ENCODE measurements at regions not wholly inside any gene's neighbourhood (a gene's known extent, or its start where the extent isn't known, plus 50 kb on each side); places are given as distances from the start of the nearest gene placed in this dataset.
A peak's percentile ranks its signal among the peaks of the same experiment; 100 is the strongest.

DNA sequence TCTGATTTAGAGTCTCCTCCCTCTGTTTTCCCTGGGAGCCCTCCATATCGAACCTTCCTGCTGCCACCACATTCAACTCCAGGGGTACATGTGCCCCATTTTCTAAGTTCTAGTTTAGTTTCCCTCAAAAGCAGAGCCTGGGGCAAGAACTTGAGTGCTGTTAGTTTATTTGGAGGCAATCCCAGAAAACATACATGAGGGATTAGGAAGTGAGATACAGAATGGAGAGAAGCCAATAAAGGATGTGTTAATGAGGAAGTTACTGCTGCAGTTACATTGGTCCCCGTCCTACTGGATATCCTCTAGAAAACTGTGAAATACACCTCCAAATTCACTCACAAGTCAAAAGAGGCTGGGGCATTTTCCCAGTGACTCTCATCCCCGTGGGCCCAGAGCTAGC is 159.4 kb upstream of the SMARCA2 start (continued):
- TF ChIP-seq ZNF114 (CRISPR knock-in tag; IDR thresholded peaks at IDR 0.05) (no peak), POLR2AphosphoS5 (IDR thresholded peaks at IDR 0.05; ENCODE audit: low read depth) (no peak), ZNF331 (CRISPR knock-in tag; IDR thresholded peaks at IDR 0.05; ENCODE audit: low read depth) (no peak)
- TF ChIP-seq, protein P1, sequence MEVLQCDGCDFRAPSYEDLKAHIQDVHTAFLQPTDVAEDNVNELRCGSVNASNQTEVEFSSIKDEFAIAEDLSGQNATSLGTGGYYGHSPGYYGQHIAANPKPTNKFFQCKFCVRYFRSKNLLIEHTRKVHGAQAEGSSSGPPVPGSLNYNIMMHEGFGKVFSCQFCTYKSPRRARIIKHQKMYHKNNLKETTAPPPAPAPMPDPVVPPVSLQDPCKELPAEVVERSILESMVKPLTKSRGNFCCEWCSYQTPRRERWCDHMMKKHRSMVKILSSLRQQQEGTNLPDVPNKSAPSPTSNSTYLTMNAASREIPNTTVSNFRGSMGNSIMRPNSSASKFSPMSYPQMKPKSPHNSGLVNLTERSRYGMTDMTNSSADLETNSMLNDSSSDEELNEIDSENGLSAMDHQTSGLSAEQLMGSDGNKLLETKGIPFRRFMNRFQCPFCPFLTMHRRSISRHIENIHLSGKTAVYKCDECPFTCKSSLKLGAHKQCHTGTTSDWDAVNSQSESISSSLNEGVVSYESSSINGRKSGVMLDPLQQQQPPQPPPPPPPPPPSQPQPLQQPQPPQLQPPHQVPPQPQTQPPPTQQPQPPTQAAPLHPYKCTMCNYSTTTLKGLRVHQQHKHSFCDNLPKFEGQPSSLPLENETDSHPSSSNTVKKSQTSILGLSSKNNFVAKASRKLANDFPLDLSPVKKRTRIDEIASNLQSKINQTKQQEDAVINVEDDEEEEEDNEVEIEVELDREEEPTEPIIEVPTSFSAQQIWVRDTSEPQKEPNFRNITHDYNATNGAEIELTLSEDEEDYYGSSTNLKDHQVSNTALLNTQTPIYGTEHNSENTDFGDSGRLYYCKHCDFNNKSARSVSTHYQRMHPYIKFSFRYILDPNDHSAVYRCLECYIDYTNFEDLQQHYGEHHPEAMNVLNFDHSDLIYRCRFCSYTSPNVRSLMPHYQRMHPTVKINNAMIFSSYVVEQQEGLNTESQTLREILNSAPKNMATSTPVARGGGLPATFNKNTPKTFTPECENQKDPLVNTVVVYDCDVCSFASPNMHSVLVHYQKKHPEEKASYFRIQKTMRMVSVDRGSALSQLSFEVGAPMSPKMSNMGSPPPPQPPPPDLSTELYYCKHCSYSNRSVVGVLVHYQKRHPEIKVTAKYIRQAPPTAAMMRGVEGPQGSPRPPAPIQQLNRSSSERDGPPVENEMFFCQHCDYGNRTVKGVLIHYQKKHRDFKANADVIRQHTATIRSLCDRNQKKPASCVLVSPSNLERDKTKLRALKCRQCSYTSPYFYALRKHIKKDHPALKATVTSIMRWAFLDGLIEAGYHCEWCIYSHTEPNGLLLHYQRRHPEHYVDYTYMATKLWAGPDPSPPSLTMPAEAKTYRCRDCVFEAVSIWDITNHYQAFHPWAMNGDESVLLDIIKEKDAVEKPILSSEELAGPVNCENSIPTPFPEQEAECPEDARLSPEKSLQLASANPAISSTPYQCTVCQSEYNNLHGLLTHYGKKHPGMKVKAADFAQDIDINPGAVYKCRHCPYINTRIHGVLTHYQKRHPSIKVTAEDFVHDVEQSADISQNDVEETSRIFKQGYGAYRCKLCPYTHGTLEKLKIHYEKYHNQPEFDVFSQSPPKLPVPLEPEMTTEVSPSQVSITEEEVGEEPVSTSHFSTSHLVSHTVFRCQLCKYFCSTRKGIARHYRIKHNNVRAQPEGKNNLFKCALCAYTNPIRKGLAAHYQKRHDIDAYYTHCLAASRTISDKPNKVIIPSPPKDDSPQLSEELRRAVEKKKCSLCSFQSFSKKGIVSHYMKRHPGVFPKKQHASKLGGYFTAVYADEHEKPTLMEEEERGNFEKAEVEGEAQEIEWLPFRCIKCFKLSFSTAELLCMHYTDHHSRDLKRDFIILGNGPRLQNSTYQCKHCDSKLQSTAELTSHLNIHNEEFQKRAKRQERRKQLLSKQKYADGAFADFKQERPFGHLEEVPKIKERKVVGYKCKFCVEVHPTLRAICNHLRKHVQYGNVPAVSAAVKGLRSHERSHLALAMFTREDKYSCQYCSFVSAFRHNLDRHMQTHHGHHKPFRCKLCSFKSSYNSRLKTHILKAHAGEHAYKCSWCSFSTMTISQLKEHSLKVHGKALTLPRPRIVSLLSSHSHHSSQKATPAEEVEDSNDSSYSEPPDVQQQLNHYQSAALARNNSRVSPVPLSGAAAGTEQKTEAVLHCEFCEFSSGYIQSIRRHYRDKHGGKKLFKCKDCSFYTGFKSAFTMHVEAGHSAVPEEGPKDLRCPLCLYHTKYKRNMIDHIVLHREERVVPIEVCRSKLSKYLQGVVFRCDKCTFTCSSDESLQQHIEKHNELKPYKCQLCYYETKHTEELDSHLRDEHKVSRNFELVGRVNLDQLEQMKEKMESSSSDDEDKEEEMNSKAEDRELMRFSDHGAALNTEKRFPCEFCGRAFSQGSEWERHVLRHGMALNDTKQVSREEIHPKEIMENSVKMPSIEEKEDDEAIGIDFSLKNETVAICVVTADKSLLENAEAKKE (CRISPR knock-in tag; IDR thresholded peaks at IDR 0.05) = no peak

DNA sequence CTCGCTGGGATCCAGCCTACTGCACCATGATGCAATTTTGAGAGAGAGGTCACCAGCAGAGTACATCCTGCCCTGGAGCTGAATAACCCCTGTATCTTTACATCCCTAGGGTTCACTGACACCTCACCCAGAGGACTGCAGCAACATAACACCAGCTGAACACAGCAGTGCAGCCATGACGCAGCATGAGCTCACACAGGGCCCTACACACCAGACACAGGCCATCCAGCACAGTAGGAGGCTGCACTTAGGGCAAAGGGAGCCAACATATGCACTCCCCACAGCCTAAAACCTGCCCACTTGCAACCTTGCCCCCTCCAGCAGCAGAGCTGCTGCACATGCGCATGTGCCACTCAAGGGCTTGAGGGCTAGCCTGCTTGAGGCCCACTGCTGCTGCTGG is 157.3 kb upstream of the SMARCA2 start:
- no peaks in the 10 kb centered on the region for H3F3A ChIP-seq (replicated peaks; ENCODE audit: low read depth)
- Mint-ChIP-seq H3K4me1 (no peaks in the 10 kb centered on the region), H3K36me3 (ENCODE audit: low read depth) (no peaks in the 10 kb centered on the region), H3K27ac (no peak overlapping the region), H3K9me3 (peaks cover 7% of the 10 kb centered on the region), H3K4me3 (no peak overlapping the region), H3K27me3 (ENCODE audit: insufficient read depth, low read depth, poor library complexity) (no peaks in the 10 kb centered on the region)
- H3K36me3 ChIP-seq (ENCODE audit: insufficient read depth) = no peaks in the 10 kb centered on the region
- DNase-seq (ENCODE audit: low spot score) (no peak), ATAC-seq (no peak)
- no peaks in the 10 kb centered on the region for H4K20me1 ChIP-seq (replicated peaks; ENCODE audit: insufficient read depth)
- no peaks in the 10 kb centered on the region for H3K79me2 ChIP-seq (replicated peaks; ENCODE audit: insufficient read depth)
- H3K4me1 ChIP-seq (ENCODE audit: insufficient read depth) = no peaks in the 10 kb centered on the region
- H2AFZ ChIP-seq = peak overlapping the region; percentile 43; the same call in 1 of the 2 replicates
- no peak overlapping the region for H3K27ac ChIP-seq (ENCODE audit: low read depth)
- no peak overlapping the region for H3K4me2 ChIP-seq
- no peak overlapping the region for H3K4me3 ChIP-seq
- peaks cover 14% of the 10 kb centered on the region; the same call in 1 of the 2 replicates for H3K9me2 ChIP-seq (ENCODE audit: insufficient read depth)
- no peaks in the 10 kb centered on the region for H3K27me3 ChIP-seq (ENCODE audit: insufficient read depth)
- TF ChIP-seq ZNF331 (CRISPR knock-in tag; IDR thresholded peaks at IDR 0.05; ENCODE audit: low read depth) (no peak), EZH2phosphoT487 (IDR thresholded peaks at IDR 0.05; ENCODE audit: unreplicated experiment) (no peak), CREB1 (CRISPR knock-in tag; IDR thresholded peaks at IDR 0.05; ENCODE audit: low read depth) (no peak), EZH2 (IDR thresholded peaks at IDR 0.05; ENCODE audit: low read depth, unreplicated experiment) (no peak), STAT1 (IDR thresholded peaks at IDR 0.05; ENCODE audit: unreplicated experiment) (no peak), JUNB (IDR thresholded peaks at IDR 0.05; ENCODE audit: unreplicated experiment) (no peak), ZNF114 (CRISPR knock-in tag; IDR thresholded peaks at IDR 0.05) (no peak), POLR2AphosphoS5 (IDR thresholded peaks at IDR 0.05; ENCODE audit: low read depth) (no peak)
- TF ChIP-seq, protein P2, sequence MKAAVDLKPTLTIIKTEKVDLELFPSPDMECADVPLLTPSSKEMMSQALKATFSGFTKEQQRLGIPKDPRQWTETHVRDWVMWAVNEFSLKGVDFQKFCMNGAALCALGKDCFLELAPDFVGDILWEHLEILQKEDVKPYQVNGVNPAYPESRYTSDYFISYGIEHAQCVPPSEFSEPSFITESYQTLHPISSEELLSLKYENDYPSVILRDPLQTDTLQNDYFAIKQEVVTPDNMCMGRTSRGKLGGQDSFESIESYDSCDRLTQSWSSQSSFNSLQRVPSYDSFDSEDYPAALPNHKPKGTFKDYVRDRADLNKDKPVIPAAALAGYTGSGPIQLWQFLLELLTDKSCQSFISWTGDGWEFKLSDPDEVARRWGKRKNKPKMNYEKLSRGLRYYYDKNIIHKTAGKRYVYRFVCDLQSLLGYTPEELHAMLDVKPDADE (IDR thresholded peaks at IDR 0.05) = no peak
- TF ChIP-seq, protein P3, sequence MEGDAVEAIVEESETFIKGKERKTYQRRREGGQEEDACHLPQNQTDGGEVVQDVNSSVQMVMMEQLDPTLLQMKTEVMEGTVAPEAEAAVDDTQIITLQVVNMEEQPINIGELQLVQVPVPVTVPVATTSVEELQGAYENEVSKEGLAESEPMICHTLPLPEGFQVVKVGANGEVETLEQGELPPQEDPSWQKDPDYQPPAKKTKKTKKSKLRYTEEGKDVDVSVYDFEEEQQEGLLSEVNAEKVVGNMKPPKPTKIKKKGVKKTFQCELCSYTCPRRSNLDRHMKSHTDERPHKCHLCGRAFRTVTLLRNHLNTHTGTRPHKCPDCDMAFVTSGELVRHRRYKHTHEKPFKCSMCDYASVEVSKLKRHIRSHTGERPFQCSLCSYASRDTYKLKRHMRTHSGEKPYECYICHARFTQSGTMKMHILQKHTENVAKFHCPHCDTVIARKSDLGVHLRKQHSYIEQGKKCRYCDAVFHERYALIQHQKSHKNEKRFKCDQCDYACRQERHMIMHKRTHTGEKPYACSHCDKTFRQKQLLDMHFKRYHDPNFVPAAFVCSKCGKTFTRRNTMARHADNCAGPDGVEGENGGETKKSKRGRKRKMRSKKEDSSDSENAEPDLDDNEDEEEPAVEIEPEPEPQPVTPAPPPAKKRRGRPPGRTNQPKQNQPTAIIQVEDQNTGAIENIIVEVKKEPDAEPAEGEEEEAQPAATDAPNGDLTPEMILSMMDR (conservative IDR thresholded peaks at IDR 0.05; ENCODE audit: low read depth in 2 of 2) = no peak

All from GM23338 (cell line).